DMS79 (cell line): ENCODE measurements at regions not wholly inside any gene's neighbourhood (a gene's known extent, or its start where the extent isn't known, plus 50 kb on each side); places are given as distances from the start of the nearest gene placed in this dataset.
"Not testable (repeated sequence)": the region's sequence is repeated elsewhere in the genome, so short reads cannot be mapped to it uniquely, and the experiment has no call there.

Source experiments
- DNase-seq: peaks from one replicate; lab custom pipeline; 2025; lab: John Stamatoyannopoulos, UW

GRCh38 chr20:39986173-39986904, 702.7 kb downstream of the MAFB start:
- DNase-seq = no peak

DNA sequence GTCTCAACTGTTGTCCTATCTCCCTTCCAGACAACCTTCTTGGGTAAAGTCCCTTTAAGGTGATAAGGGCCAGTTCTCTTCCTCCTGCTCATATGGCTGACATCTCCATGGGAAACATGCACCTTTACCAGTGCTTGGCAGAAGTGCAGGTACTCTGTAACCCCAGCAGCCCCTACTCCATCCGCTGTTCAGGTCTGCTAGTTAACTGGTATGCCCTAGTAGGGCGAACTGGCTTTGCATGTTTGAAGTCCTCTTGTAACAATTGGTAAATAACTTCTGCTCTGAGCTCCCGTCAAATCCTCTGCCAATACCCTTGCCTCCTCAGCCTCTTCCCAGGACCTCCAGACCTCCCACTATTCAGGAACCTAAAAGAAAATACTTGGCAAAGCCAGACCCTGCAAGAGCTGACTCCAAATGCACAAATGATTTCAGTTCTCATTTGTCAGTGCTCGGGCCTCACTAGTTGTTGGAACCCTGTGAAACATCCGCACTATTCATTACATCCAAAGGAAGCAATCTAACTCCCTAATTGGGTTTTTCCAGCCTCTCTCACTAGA, 703.7 kb downstream of the MAFB start:
- no peak for DNase-seq

- no peak for DNase-seq
Observed at GRCh38 chr20:39983655-39984054, 705.4 kb downstream of the MAFB start.

- no peak for DNase-seq
Observed at GRCh38 chr20:39983183-39983582, 705.9 kb downstream of the MAFB start.

GRCh38 chr20:39974966-39975501, 714.0 kb downstream of the MAFB start:
- DNase-seq = no peak

- no peak for DNase-seq
Observed at GRCh38 chr20:39968495-39968894, 720.5 kb downstream of the MAFB start.

DNA sequence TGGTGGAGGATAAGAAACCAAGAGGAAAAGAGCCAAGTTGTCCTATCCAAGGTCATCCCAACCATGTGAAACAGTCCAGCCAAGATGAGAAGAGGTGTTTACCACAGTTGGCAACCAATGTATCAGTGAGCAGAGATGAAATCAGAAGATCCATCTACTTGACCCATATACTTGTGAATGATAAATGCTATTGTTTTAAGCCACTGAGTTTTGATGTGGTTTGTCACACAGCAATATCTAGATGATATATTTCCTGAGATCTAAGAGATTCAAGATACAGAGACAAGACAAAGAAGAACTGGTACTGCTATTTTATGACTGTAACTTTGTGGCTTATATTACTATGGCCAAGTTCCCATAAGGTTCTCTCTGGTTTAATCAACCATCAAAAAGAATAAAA, 721.2 kb downstream of the MAFB start:
- no peak for DNase-seq

- peak; percentile 22 for DNase-seq
Observed at GRCh38 chr20:39961637-39962244, 727.3 kb downstream of the MAFB start.

DNA sequence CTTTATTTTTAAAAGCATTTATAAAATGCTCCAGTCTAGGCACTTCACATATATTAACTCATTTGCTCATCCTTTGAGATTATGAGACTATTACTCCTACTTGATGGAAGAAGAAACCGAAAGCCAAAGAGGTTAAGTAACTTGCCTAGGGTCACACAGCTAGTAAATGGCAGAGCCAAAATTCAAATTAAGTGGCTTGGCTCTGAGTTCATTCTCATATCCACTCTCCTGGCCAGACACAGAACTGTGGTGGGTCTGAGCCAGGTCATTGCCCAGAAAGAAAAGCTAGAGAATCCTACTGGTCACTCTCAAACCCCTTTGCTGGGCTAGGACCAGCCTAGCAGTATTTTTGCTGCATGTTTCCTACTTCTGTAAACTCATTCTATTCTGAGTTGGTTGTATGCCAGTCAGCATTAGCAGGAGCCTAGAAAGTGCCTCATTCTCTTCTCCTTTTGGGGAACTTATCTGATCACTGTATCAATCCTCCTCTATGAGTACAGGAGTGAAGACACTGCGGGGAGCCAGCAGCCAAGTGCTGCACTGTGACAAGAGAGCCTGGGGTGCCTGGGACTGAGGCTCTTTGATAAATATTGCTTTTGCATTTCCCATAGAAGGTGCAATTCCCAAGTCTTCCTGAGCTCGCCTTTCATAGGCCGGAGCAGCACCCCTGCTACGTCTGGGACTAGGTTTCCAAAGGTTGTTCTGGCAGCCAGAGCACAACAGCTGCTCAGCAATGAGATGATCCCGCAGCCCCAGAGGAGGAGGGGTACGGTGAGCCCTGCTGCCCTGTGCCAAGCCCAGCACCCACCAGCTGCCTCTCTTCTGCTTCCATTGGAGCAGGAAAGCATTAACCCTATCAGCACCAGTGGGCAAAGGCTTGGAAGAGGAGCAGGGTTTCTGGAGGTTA, 728.3 kb downstream of the MAFB start:
- DNase-seq = peak; percentile 72

- not testable (repeated sequence) for DNase-seq
Observed at GRCh38 chr20:39957911-39958310, 731.1 kb downstream of the MAFB start.

GRCh38 chr20:39954621-39955020, 734.4 kb downstream of the MAFB start:
- no peak for DNase-seq

DNA sequence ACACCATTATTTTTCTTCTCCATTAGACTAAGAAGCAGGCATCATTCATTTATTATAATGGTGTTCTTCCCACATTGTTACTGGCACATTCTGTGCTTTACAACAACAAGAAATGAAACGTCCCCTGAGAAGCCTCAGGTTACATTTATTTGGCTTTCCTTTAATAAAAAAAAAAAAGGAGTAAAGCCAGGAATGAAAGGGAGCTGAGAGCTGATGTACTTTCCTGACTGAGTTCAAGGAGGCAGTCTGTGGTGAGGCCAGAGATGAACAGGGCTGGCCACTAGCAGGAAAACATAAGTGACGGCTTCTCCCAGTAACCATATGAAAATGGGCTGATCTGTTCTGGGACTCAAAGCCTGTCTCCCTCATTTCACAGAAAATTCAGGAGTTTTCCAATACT, 742.1 kb downstream of the MAFB start:
- DNase-seq = no peak

DNA sequence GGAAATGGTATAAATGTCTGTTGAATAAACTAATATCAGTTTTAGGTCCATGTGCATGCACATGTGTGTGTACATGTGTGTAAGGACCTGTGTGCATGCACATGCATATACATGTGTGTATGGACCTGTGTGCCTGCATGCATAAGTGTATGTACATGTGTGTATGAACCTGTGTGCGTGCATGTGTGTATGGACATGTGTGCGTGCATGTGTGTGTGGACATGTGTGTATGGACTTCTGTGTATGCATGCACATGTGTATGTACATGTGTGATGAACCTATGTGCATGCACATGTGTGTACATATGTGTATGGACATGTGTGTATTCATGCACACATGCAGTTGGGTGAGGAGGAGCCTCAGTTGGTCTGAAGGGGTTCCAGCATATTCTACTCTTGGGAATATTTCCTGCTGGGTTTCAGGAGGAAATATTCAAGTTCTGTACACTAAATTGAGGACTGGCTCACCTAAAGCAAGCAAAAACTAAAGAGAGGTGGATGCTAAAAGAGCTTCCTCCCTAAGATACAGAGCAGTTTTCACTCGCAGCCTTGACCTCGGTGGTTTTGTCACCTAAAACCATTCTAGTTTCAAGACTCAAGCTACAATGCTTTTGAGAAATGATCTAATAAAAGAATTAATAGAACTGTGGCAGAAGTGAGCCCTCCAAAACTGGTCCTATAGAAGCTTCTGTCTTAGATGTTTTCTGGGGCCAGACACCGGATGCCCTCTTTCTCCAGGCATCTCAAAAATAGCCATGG, 742.8 kb downstream of the MAFB start:
- no peak for DNase-seq

DNA sequence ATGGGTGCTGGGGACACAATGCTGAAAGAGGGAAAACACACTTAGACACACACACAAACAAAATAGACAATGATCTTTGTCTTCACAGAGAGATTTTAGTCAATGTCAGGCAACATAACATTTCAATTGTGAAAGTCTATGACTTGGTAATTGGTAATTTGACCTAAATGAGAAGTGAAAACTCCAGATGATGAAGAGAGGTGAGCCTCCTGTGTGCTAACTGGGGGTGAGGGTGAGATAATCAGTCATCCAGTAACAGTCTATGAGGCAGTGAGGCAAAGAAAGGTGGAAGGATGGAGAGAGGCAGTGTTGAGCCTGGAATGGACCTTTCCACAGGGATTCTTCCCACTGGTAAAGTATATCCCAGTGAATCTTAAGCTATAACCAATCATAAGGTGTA, 744.2 kb downstream of the MAFB start:
- no peak for DNase-seq

DNA sequence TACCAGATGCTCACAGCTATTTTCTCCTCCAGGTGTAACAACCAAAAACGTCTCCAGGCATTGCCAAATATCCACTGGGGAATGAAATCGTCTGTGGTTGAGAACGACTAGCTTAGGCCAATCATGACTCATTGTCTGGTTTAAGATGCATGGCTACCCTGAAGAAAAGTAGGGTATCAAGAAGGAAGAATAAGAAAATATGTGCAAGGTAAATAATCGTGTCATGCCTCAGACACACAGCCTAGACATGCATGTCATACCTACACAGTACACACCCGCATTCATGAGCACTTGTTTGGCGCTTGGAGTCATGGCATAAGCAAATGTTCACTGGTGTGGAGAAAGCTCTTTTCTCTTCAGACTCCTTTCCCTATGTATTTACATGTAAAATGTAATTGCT, 745.7 kb downstream of the MAFB start:
- DNase-seq = no peak

DNA sequence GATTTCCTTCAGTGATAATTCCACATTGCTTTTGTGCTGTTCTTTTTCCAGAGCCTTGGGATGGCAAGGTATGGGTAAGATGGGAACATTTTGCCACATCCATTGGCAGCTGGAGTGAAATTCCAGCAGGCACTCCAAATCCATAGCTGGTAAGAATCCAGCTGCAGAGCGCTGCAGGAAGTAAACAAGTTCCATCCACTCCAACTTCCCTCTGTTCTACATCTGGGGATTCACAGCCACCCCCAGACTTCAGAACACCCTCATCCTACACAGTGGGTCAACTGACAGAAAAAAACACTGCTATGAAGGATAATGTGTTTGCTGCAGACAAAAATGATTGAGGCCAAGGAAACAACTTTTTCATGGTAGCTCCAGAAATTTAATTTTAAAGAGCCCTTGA, 747.8 kb downstream of the MAFB start:
- no peak for DNase-seq

DNA sequence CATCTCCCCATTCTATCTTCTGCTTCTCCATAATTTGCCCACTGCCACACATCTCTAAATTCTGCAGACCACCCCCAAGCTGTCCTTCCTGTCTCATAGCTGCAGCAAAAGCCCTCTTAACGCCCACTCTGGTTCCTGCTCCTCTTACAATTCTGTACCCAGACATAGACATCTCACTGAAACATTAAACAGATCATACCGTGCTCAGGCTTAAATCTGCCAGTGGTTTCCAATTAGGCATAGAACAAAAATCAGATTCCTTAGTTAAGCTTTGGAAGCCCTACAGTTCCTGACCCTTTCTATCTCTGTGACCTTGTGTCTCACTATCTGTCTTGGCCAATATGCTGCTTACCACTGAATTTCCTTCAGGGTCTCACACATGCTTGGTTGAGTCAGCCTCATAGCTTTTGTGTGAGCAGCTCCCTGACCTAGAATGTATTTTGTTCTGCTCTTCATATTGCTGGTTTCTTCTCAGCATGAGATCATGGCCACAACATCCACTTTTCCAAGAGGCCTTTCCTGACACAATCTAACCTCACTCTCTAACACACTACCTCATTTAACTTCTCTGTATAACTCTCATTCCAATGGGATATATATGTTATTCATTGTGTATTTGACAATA, 749.7 kb downstream of the MAFB start:
- DNase-seq = no peak

- no peak for DNase-seq
Observed at GRCh38 chr20:39936401-39936800, 752.6 kb downstream of the MAFB start.

DNA sequence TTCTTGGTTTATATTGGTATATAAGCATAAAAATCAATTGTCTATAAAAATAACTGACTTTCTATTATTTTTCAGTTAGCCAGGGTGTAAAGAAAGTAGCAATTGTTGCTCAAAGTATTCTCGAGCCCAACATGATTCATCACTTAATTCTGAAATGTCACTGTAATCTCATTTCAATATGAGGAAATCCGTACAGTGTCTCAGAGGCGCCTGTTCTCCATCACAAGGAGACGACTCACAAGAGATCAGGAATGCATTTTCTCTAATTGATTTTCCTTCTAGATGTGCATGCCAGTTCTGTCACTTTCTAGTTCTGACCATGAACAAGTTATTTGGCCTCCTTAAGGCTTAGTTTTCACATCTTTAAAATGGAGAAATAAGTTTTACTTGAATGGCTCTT, 753.1 kb downstream of the MAFB start:
- no peak for DNase-seq

DNA sequence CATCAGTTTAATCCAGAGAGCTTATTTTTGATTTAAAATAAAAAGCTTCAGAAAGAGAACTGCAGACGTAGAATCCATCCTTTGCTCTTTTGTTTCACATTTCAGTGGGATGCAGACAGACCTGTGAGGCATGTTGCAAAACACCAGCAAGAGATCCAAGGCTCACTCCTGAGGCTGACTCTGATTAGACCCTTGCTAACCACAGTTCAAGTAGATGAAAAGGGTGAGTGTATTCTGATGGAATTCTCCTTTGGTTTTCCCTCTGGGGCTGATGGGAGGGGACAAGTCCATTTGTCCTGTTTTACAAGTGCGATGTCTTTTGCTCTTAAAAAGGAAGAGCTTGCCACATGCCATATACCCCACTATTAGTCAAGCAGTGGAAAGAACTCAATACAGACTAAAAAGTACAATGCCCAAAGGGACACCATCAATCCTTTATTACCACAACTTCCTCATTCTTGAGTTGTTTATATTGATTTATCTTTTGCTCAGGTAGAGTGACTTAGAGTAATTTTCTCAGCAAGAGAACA, 772.7 kb downstream of the MAFB start:
- no peak for DNase-seq

- no peak for DNase-seq
Observed at GRCh38 chr20:39913274-39913673, 775.8 kb downstream of the MAFB start.
